ENCODE measurements at regions not wholly inside any gene's neighbourhood (a gene's known extent, or its start where the extent isn't known, plus 50 kb on each side); places are given as distances from the start of the nearest gene placed in this dataset.

DNA sequence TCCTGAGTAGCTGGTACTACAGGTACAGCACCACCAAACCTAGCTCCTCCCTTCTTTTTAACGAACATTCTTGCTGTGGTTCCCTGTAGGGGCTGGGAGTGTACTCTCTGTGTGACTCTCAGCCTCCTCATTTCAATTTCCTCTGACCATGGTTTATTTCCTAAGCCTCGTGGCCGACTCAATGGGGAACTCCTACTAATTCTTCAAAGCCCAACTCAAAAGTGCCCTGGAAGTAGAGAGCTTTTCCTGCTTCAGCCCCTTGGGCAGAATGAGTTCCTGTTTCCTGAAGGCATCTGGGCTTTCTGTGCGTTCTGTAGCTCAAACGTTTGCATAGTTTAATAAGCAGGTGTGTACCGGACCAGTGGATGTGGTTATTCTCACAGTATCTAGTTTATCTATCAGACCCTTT, 70.9 kb upstream of the ACOT11 start:
- H3K4me3 ChIP-seq (ENCODE audit: low read depth, poor library complexity, severe bottlenecking), result no peak overlapping the region
- no peak for DNase-seq (ENCODE audit: low spot score in 2 of 2)
- TF ChIP-seq, protein P1, sequence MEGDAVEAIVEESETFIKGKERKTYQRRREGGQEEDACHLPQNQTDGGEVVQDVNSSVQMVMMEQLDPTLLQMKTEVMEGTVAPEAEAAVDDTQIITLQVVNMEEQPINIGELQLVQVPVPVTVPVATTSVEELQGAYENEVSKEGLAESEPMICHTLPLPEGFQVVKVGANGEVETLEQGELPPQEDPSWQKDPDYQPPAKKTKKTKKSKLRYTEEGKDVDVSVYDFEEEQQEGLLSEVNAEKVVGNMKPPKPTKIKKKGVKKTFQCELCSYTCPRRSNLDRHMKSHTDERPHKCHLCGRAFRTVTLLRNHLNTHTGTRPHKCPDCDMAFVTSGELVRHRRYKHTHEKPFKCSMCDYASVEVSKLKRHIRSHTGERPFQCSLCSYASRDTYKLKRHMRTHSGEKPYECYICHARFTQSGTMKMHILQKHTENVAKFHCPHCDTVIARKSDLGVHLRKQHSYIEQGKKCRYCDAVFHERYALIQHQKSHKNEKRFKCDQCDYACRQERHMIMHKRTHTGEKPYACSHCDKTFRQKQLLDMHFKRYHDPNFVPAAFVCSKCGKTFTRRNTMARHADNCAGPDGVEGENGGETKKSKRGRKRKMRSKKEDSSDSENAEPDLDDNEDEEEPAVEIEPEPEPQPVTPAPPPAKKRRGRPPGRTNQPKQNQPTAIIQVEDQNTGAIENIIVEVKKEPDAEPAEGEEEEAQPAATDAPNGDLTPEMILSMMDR (IDR thresholded peaks at IDR 0.05), result no peak
- no peak for TF ChIP-seq POLR2A (IDR thresholded peaks at IDR 0.05)
- intact Hi-C loops (cut with DNase I; ENCODE audit: low total_unique reads), result no loop called here
- WGBS, 2 donors, result 60 to 73% methylated on average over 6 of the region's 6 CpGs

- no peak for DNase-seq (ENCODE audit: low spot score in 2 of 2)
- WGBS, 2 donors, result 84 to 90% methylated on average over 4 of the region's 4 CpGs
- no peak overlapping the region for H3K4me3 ChIP-seq (ENCODE audit: low read depth, poor library complexity, severe bottlenecking)
- TF ChIP-seq POLR2A (IDR thresholded peaks at IDR 0.05), result no peak
- TF ChIP-seq, protein P1 (IDR thresholded peaks at IDR 0.05), result no peak
- intact Hi-C loops (cut with DNase I; ENCODE audit: low total_unique reads), result no loop called here
These were observed 70.4 kb upstream of the SSBP3 start for GRCh38 chr1:54476530-54477109.

DNA sequence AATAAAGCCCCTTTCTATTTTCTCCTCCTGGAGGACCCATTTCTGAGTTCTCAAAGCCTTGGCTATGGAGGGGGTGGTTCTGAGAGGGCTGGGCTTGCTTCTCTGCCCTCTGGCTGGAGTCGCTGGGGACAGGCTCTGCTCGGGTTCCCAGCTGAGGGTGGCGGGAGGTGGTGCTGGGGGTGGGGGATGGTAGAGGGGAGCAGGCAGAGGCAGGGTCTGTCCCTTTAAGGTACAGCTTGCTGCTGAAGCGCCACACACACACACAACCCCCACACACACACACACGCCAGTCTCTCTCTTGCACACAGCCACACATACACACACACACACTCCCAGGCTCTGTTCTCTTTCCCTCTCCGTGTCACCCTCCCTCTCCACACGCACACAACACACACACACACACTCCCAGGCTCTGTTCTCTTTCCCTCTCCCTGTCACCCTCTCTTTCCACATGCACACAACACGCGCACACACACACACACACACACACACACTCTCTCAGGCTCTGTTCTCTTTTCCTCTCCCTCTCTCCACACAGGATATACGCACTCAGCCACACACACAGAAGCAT, 69.8 kb upstream of the SSBP3 start:
- H3K4me3 ChIP-seq (ENCODE audit: low read depth, poor library complexity, severe bottlenecking), result no peak overlapping the region
- WGBS, 2 donors, result 43 to 55% methylated on average over 10 of the region's 10 CpGs
- no peak for TF ChIP-seq POLR2A (IDR thresholded peaks at IDR 0.05)
- TF ChIP-seq, protein P1 (IDR thresholded peaks at IDR 0.05), result no peak
- intact Hi-C loops (cut with DNase I; ENCODE audit: low total_unique reads), result no loop called here
- no peak for DNase-seq (ENCODE audit: low spot score in 2 of 2)

DNA sequence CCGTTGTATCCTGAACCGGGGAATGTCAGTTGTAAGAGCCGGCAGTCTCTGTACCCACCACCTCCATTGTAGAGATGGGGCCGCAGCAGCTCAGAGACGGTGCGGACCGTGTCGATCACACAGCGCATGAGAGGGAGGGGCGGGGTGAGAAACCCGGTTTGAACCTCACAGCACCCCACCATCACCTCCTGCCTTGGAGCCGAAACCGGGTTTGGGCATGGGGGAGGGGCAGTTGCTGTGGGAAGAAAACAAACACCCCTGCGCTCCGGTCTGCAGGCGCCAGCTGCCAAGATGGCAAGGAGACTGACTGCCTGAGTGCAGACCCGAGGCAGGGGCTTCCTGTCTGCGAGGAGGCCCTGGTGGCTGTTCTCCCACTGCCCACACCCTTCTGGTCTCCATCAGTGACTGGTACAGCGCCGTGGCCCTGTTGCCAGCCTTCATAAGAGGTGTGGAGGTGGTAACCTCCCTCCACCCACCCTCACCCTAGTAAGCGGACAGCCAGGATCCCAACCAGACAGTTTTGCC, 69.2 kb upstream of the SSBP3 start:
- H3K4me3 ChIP-seq (ENCODE audit: low read depth, poor library complexity, severe bottlenecking), result no peak overlapping the region
- TF ChIP-seq, protein P1 (IDR thresholded peaks at IDR 0.05), result no peak
- DNase-seq (ENCODE audit: low spot score in 2 of 2), result no peak
- intact Hi-C loops (cut with DNase I; ENCODE audit: low total_unique reads), result no loop called here
- WGBS, 2 donors, result 30 to 39% methylated on average over 21 of the region's 21 CpGs

GRCh38 chr1:54474310-54475251, 68.4 kb upstream of the SSBP3 start:
- 6 to 12% methylated on average over 11 to 12 of the region's 47 CpGs for WGBS, 2 donors
- intact Hi-C loops (cut with DNase I; ENCODE audit: low total_unique reads), result no loop called here
- TF ChIP-seq, protein P1 (IDR thresholded peaks at IDR 0.05), result no peak
- TF ChIP-seq POLR2A (IDR thresholded peaks at IDR 0.05), result no peak
- no peak for DNase-seq (ENCODE audit: low spot score in 2 of 2)
- no peak overlapping the region for H3K4me3 ChIP-seq (ENCODE audit: low read depth, poor library complexity, severe bottlenecking)

Data from lower leg skin (tissue), 4 donors.